Fibroblast of lung (primary cell): ENCODE measurements at regions not wholly inside any gene's neighbourhood (a gene's known extent, or its start where the extent isn't known, plus 50 kb on each side); places are given as distances from the start of the nearest gene placed in this dataset.
A peak's percentile ranks its signal among the peaks of the same experiment; 100 is the strongest.

Experiments
- DNase-seq, 2 donors: peaks; one replicate each; pipeline versions ENCODE4 v3.0.0 to v3.0.0-alpha.2; 2010; ENCODE audit warnings: low read depth in 2 of 2
- H2AFZ ChIP-seq: 2 replicates; pipeline ENCODE4 v1.5.1; 2012; ENCODE audit warnings: low read length, control low read depth, inconsistent platforms
- H3K27ac ChIP-seq: 2 replicates; pipeline ENCODE4 v1.5.1; 2011; ENCODE audit warnings: low read length, control low read depth; ENCODE audit not compliant: insufficient read depth
- H3K27me3 ChIP-seq: 2 replicates; pipeline ENCODE4 v1.5.1; 2011; ENCODE audit warnings: mild to moderate bottlenecking, low read length; ENCODE audit not compliant: control insufficient read depth, insufficient read depth
- H3K36me3 ChIP-seq: 2 replicates; pipeline ENCODE4 v1.5.1; 2011; ENCODE audit warnings: low read length; ENCODE audit not compliant: control insufficient read depth, insufficient read depth
- H3K4me1 ChIP-seq: 2 replicates; pipeline ENCODE4 v1.5.1; 2011; ENCODE audit warnings: low read length; ENCODE audit not compliant: control insufficient read depth, insufficient read depth; ENCODE audit errors: extremely low read depth
- H3K4me2 ChIP-seq: 2 replicates; pipeline ENCODE4 v1.5.1; 2011; ENCODE audit warnings: low read length, control low read depth; ENCODE audit not compliant: insufficient read depth; ENCODE audit errors: extremely low read depth
- H3K4me3 ChIP-seq, 4 experiments: fragments of 200-600 bp in 1 of 4; sonication (generic) in 1 of 4; replicated peaks in 1 of 4; 2 replicates each; pipeline ENCODE4 v1.5.1; 2011 to 2016; ENCODE audit warnings: low read length in 4 of 4, low read depth in 3 of 4, mild to moderate bottlenecking in 3 of 4, control low read depth in 2 of 4, inconsistent platforms in 1 of 4, mixed read lengths in 1 of 4; ENCODE audit not compliant: insufficient read depth in 1 of 4; ENCODE audit errors: control extremely low read depth in 1 of 4
- H3K79me2 ChIP-seq: 2 replicates; pipeline ENCODE4 v1.5.1; 2012; ENCODE audit warnings: mild to moderate bottlenecking, low read length, inconsistent platforms; ENCODE audit not compliant: control insufficient read depth, insufficient read depth
- H3K9ac ChIP-seq: 2 replicates; pipeline ENCODE4 v1.5.1; 2011; ENCODE audit warnings: mild to moderate bottlenecking, low read length, control low read depth; ENCODE audit not compliant: insufficient read depth
- H3K9me3 ChIP-seq: 2 replicates; pipeline ENCODE4 v1.5.1; 2012; ENCODE audit warnings: low read depth, low read length; ENCODE audit not compliant: control insufficient read depth, insufficient read depth
- H4K20me1 ChIP-seq: 2 replicates; pipeline ENCODE4 v1.5.1; 2011; ENCODE audit warnings: low read length; ENCODE audit not compliant: control insufficient read depth, insufficient read depth; ENCODE audit errors: extremely low read depth
- CTCF ChIP-seq, 2 donors: IDR thresholded peaks in 1 of 2; conservative IDR thresholded peaks in 1 of 2; 1 replicate in 1 of 2; 2 replicates in 1 of 2; pipeline ENCODE4 v1.5.1; 2011 to 2012; ENCODE audit warnings: low read length in 2 of 2, control low read depth in 1 of 2, inconsistent platforms in 1 of 2, low read depth in 1 of 2, mild to moderate bottlenecking in 1 of 2
- EZH2 ChIP-seq: IDR thresholded peaks from 2 replicates; pipeline ENCODE4 v1.5.1; 2012; ENCODE audit warnings: low read length, control low read depth, mild to moderate bottlenecking; ENCODE audit errors: missing control alignments

- Histone ChIP-seq H3K4me2 (peak overlapping the region; percentile 92), H3K9ac (no peak overlapping the region), H3K27ac (peak overlapping the region; percentile 87), H3K9me3 (no peaks in the 10 kb centered on the region), H3K4me1 (peaks cover 24% of the 10 kb centered on the region), H2AFZ (no peak overlapping the region), H3K27me3 (no peaks in the 10 kb centered on the region), H4K20me1 (no peaks in the 10 kb centered on the region), H3K79me2 (no peaks in the 10 kb centered on the region), H3K4me3 (no peak overlapping the region), H3K36me3 (no peaks in the 10 kb centered on the region)
- no peak for TF ChIP-seq EZH2
- TF ChIP-seq CTCF (conservative IDR thresholded peaks at IDR 0.05 in 1 of 2, IDR thresholded peaks at IDR 0.05 in 1 of 2; ENCODE audit: low read depth in 1 of 2, low read length in 2 of 2) = no peak
- DNase-seq = peak; percentile 83 to 89
Measured at GRCh38 chr6:105600336-105601260, 197.7 kb upstream of the PREP start.

- no peak overlapping the region for H2AFZ ChIP-seq
- no peaks in the 10 kb centered on the region for H3K9me3 ChIP-seq
- H3K4me1 ChIP-seq = peaks cover 24% of the 10 kb centered on the region
- no peak overlapping the region for H3K4me2 ChIP-seq
- no peak overlapping the region for H3K27ac ChIP-seq
- TF ChIP-seq EZH2 = no peak
- TF ChIP-seq CTCF (conservative IDR thresholded peaks at IDR 0.05 in 1 of 2, IDR thresholded peaks at IDR 0.05 in 1 of 2; ENCODE audit: low read depth in 1 of 2, low read length in 2 of 2) = no peak
- no peaks in the 10 kb centered on the region for H4K20me1 ChIP-seq
- no peak overlapping the region for H3K4me3 ChIP-seq
- DNase-seq = no peak
- H3K27me3 ChIP-seq = no peaks in the 10 kb centered on the region
- H3K79me2 ChIP-seq = no peaks in the 10 kb centered on the region
- H3K36me3 ChIP-seq = no peaks in the 10 kb centered on the region
- no peak overlapping the region for H3K9ac ChIP-seq
Measured at GRCh38 chr6:105598264-105598663, 195.4 kb upstream of the PREP start.

GRCh38 chr6:105596284-105596755 is 193.4 kb upstream of the PREP start:
- Histone ChIP-seq H3K9ac (no peak overlapping the region), H3K4me1 (peaks cover 20% of the 10 kb centered on the region), H3K36me3 (no peaks in the 10 kb centered on the region), H3K79me2 (no peaks in the 10 kb centered on the region), H3K4me2 (no peak overlapping the region), H3K27ac (no peak overlapping the region), H3K4me3 (no peak overlapping the region), H2AFZ (no peak overlapping the region), H4K20me1 (no peaks in the 10 kb centered on the region), H3K9me3 (no peaks in the 10 kb centered on the region), H3K27me3 (no peaks in the 10 kb centered on the region)
- DNase-seq = peak; percentile 92 to 99
- no peak for TF ChIP-seq EZH2
- no peak for TF ChIP-seq CTCF (conservative IDR thresholded peaks at IDR 0.05 in 1 of 2, IDR thresholded peaks at IDR 0.05 in 1 of 2; ENCODE audit: low read depth in 1 of 2, low read length in 2 of 2)
